ENCODE measurements at regions not wholly inside any gene's neighbourhood (a gene's known extent, or its start where the extent isn't known, plus 50 kb on each side); places are given as distances from the start of the nearest gene placed in this dataset.
"Not testable (repeated sequence)": the region's sequence is repeated elsewhere in the genome, so short reads cannot be mapped to it uniquely, and the experiment has no call there.

DNA sequence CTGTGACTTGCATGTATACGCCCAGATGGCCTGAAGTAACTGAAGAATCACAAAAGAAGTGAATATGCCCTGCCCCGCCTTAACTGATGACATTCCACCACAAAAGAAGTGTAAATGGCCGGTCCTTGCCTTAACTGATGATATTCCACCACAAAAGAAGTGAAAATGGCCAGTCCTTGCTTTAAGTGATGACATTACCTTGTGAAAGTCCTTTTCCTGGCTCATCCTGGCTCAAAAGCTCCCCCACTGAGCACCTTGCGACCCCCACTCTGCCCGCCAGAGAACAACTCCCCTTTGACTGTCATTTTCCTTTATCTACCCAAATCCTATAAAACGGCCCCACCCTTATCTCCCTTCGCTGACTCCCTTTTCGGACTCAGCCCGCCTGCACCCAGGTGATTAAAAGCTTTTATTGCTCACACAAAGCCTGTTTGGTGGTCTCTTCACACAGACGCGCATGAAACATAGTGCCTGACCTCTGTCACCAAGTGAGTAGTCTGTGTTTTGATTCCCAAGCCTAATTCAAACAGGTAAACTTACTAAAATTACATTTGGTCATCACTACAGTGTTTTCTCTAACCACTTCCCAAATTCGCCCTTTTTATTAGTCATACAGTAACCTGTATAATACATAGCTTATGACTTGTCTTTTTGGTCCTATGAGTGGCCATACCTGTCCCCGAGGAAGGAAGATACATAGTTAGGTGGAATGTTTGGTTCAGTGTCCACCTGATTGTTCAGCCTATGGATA, 140.7 kb upstream of the PROK2 start:
- DNase-seq, result not testable (repeated sequence)

DNA sequence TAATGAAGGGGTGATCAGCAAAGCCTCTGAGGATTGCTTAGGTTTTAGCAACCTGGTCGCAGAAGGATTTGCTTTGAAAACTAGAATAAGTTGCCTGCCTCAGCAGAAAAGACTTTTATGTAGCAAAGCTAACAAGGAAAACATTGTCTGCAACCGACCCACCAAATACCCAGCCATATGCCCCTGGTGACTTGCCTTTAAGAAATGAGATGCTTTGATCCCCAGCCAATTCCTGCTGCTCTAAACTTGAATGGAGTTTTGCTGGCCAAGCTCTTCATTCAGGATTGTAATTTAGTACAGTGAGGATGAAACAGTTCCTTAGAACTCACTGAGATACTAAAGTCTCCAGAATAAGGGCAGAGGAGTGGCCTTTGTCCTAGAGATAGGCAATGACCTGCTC, 139.8 kb upstream of the PROK2 start:
- no peak for DNase-seq
- Mint-ChIP-seq H3K4me3 (no peak overlapping the region), H3K36me3 (ENCODE audit: insufficient read depth) (no peaks in the 10 kb centered on the region), H3K9me3 (no peaks in the 10 kb centered on the region), H3K27me3 (ENCODE audit: low read depth) (peaks cover 7% of the 10 kb centered on the region), H3K4me1 (ENCODE audit: low read depth) (no peaks in the 10 kb centered on the region)
- no peak for ATAC-seq

More for the DNA sequence above, 140.7 kb upstream of the PROK2 start:
- ATAC-seq; H3K4me1 Mint-ChIP-seq (ENCODE audit: low read depth); H3K4me3 Mint-ChIP-seq; H3K9me3 Mint-ChIP-seq; H3K27me3 Mint-ChIP-seq (ENCODE audit: low read depth); H3K36me3 Mint-ChIP-seq (ENCODE audit: insufficient read depth): not testable (repeated sequence)

DNA sequence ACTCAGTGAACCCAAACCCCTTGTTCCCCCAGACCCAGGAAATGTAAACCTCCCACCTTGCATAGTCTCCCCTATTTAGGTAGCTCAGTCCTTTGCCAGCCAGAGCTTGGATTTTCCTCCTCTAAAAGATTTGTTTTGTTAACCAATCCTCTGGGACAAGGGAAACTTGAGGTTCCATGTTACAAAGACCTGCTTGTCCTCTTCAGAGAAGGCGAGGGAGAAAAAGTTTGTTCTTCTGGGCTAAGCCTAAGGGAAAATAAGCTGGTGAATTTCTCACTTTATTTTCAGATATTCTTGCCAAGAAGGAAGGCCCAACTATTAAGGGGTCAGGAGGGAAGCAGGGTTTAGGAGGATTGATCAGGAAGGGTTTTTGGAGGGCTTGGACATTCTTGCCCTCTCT, 136.1 kb upstream of the PROK2 start:
- H3K36me3 Mint-ChIP-seq (ENCODE audit: insufficient read depth), result no peaks in the 10 kb centered on the region
- peaks cover 11% of the 10 kb centered on the region for H3K27me3 Mint-ChIP-seq (ENCODE audit: low read depth)
- ATAC-seq (no peak), DNase-seq (no peak)
- no peak overlapping the region for H3K4me3 Mint-ChIP-seq
- no peaks in the 10 kb centered on the region for H3K4me1 Mint-ChIP-seq (ENCODE audit: low read depth)
- no peaks in the 10 kb centered on the region for H3K9me3 Mint-ChIP-seq

DNA sequence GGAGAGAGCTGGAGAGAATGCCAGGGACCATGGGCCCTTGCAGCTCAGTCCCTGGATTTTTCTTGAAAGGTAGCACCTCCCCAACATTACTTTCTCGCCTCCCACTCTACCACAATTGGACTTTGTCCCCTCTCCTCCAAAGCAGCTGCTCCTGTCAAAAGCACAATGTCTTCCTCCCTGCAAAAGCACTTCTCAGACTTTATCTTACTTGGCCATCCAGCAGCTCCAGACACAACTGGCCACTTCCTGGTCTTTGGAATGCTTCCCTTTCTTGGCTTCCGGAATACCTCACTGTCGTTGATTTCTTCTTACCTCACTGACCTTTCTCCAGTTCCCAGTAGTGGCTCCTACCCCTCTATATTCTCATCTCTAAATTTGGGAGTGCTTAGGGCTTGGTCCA, 134.6 kb upstream of the PROK2 start:
- Mint-ChIP-seq H3K4me3 (no peak overlapping the region), H3K9me3 (no peaks in the 10 kb centered on the region), H3K4me1 (ENCODE audit: low read depth) (no peaks in the 10 kb centered on the region), H3K36me3 (ENCODE audit: insufficient read depth) (no peaks in the 10 kb centered on the region), H3K27me3 (ENCODE audit: low read depth) (peaks cover 8% of the 10 kb centered on the region)
- DNase-seq (no peak), ATAC-seq (no peak)

GRCh38 chr3:71917545-71917944, 132.6 kb upstream of the PROK2 start:
- H3K4me1 Mint-ChIP-seq (ENCODE audit: low read depth), result no peaks in the 10 kb centered on the region
- peaks cover 8% of the 10 kb centered on the region for H3K27me3 Mint-ChIP-seq (ENCODE audit: low read depth)
- H3K9me3 Mint-ChIP-seq, result no peaks in the 10 kb centered on the region

GRCh38 chr3:71916747-71917369, 131.9 kb upstream of the PROK2 start:
- Mint-ChIP-seq H3K9me3 (no peaks in the 10 kb centered on the region), H3K36me3 (ENCODE audit: insufficient read depth) (no peaks in the 10 kb centered on the region)

More at GRCh38 chr3:71917545-71917944, 132.6 kb upstream of the PROK2 start:
- Mint-ChIP-seq H3K36me3 (ENCODE audit: insufficient read depth) (no peaks in the 10 kb centered on the region), H3K4me3 (no peak overlapping the region)
- DNase-seq, result no peak
- no peak for ATAC-seq

DNA sequence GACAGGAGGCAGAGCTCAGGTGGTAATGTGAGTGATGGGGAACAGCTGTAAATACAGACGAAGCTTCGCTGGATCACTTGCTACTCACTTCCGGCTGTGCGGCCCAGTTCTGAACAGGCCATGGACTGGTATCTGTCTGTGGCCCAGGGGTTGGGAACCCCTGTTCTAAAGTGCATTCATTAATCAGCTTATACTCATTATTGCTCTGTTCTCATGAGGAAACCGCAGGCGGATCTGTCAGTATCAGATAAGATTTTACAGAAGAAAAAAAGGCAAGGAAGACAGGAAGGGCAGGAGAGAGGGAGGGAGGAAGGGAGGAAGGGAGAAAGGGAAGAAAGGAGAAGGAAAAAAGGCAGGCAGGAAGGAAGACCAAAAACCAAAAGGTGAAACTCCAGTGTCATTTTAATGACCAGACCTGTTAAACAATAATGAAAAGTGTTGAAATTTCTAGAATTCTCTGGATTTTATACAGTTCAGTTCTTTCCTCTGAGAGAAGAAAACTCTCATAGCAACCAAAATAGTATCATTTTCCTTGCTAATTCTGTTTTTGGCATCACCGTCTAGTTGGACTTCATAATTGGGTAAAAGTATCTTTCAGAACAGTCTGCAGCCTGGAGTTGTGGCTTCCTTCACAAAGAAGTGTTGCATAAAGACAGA, 128.0 kb upstream of the PROK2 start:
- no peak for DNase-seq
- Mint-ChIP-seq H3K4me1 (ENCODE audit: low read depth) (no peaks in the 10 kb centered on the region), H3K27me3 (ENCODE audit: low read depth) (peaks cover 10% of the 10 kb centered on the region), H3K9me3 (no peaks in the 10 kb centered on the region), H3K36me3 (ENCODE audit: insufficient read depth) (no peaks in the 10 kb centered on the region), H3K4me3 (no peak overlapping the region)
- ATAC-seq, result no peak

More at GRCh38 chr3:71916747-71917369, 131.9 kb upstream of the PROK2 start:
- ATAC-seq (no peak), DNase-seq (no peak)
- Mint-ChIP-seq H3K4me1 (ENCODE audit: low read depth) (no peaks in the 10 kb centered on the region), H3K27me3 (ENCODE audit: low read depth) (peaks cover 8% of the 10 kb centered on the region), H3K4me3 (no peak overlapping the region)

DNA sequence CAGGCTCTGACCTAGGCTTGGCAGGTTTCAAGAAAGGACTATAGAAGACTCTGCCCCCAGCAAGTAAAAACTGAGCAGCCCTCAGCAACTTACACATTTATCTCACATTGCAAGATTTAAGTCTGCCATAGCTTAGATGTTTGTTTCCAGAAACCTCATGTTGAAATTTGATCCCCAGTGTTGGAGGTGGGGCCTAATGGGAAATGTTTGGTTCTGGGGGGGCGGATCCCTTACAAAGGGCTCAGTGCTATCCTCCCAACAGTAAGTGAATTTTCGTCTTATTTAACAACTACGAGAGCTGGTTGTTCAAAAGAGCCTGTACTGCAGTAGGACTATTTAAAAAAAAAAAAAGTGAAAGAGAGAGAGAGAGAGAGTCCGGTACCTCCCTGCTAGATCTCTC, 125.2 kb upstream of the PROK2 start:
- H3K4me1 Mint-ChIP-seq (ENCODE audit: low read depth), result peaks cover under 1% of the 10 kb centered on the region
- no peak overlapping the region for H3K4me3 Mint-ChIP-seq
- H3K36me3 Mint-ChIP-seq (ENCODE audit: insufficient read depth), result no peaks in the 10 kb centered on the region
- DNase-seq, result no peak
- no peak for ATAC-seq
- H3K9me3 Mint-ChIP-seq, result no peaks in the 10 kb centered on the region
- H3K27me3 Mint-ChIP-seq (ENCODE audit: low read depth), result peaks cover 17% of the 10 kb centered on the region

- Mint-ChIP-seq H3K9me3 (no peaks in the 10 kb centered on the region), H3K36me3 (ENCODE audit: insufficient read depth) (no peaks in the 10 kb centered on the region), H3K4me1 (ENCODE audit: low read depth) (peaks cover 3% of the 10 kb centered on the region), H3K27me3 (ENCODE audit: low read depth) (peaks cover 17% of the 10 kb centered on the region), H3K4me3 (no peak overlapping the region)
- no peak for ATAC-seq
- DNase-seq, result no peak
These were observed 123.0 kb upstream of the PROK2 start for GRCh38 chr3:71907996-71908395.

DNA sequence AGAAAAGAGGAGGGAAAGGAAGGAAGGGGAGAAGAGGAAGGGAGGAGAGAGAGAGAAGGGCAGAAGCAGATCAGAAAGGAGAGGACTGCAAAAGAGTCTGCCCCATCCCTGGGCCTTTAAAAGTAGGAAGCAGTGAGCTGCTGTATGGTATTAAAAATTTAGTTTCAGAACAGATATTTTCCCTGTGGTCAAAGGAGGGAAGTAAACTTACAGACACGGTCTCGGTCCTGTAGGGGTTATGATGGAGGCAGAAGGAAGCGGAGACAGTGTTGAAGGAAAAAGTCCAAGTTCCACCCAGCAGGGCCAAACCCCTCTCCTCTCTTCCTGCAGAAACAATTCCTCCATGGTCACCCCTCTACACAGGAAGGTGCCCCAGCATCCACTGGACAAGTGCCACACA, 122.0 kb upstream of the PROK2 start:
- Mint-ChIP-seq H3K27me3 (ENCODE audit: low read depth) (peaks cover 21% of the 10 kb centered on the region), H3K9me3 (no peaks in the 10 kb centered on the region), H3K36me3 (ENCODE audit: insufficient read depth) (no peaks in the 10 kb centered on the region), H3K4me1 (ENCODE audit: low read depth) (peaks cover 3% of the 10 kb centered on the region), H3K4me3 (no peak overlapping the region)
- ATAC-seq, result no peak
- no peak for DNase-seq

- ATAC-seq (no peak), DNase-seq (no peak)
- H3K9me3 Mint-ChIP-seq, result no peaks in the 10 kb centered on the region
- peaks cover 23% of the 10 kb centered on the region for H3K27me3 Mint-ChIP-seq (ENCODE audit: low read depth)
- H3K4me1 Mint-ChIP-seq (ENCODE audit: low read depth), result peaks cover 3% of the 10 kb centered on the region
- H3K4me3 Mint-ChIP-seq, result no peak overlapping the region
- H3K36me3 Mint-ChIP-seq (ENCODE audit: insufficient read depth), result no peaks in the 10 kb centered on the region
These were observed 120.5 kb upstream of the PROK2 start for GRCh38 chr3:71905426-71905825.

DNA sequence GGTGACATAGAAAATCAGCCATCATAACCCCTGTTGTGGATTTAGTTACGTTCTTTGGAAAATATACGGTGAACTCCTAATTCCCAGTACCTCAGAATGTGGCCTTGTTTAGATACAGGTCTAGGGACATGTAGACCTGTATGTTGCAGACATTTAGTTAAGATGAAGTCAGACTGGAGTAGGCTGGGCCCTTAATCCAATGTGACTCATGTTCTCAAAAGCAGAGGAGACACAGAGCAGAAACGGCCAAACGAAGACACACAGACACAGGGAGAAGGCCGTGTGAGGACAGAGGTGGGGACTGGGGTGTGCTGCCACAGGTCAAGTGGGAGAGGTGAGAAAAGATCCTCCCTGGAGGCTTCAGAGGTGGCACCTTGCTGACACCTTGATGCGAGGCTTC, 119.0 kb upstream of the PROK2 start:
- no peaks in the 10 kb centered on the region for H3K36me3 Mint-ChIP-seq (ENCODE audit: insufficient read depth)
- ATAC-seq, result no peak
- H3K27me3 Mint-ChIP-seq (ENCODE audit: low read depth), result peaks cover 22% of the 10 kb centered on the region
- H3K9me3 Mint-ChIP-seq, result no peaks in the 10 kb centered on the region
- H3K4me1 Mint-ChIP-seq (ENCODE audit: low read depth), result peaks cover 3% of the 10 kb centered on the region
- H3K4me3 Mint-ChIP-seq, result no peak overlapping the region
- no peak for DNase-seq

- H3K9me3 Mint-ChIP-seq, result no peaks in the 10 kb centered on the region
- no peak overlapping the region for H3K4me3 Mint-ChIP-seq
These were observed 118.2 kb upstream of the PROK2 start for GRCh38 chr3:71903112-71903495.

GRCh38 chr3:71902258-71903111, 117.5 kb upstream of the PROK2 start:
- no peaks in the 10 kb centered on the region for H3K9me3 Mint-ChIP-seq

More at GRCh38 chr3:71903112-71903495, 118.2 kb upstream of the PROK2 start:
- Mint-ChIP-seq H3K4me1 (ENCODE audit: low read depth) (peaks cover 3% of the 10 kb centered on the region), H3K36me3 (ENCODE audit: insufficient read depth) (no peaks in the 10 kb centered on the region), H3K27me3 (ENCODE audit: low read depth) (peaks cover 15% of the 10 kb centered on the region)
- DNase-seq (no peak), ATAC-seq (no peak)

More at GRCh38 chr3:71902258-71903111, 117.5 kb upstream of the PROK2 start:
- H3K4me1 Mint-ChIP-seq (ENCODE audit: low read depth), result peaks cover 3% of the 10 kb centered on the region
- H3K27me3 Mint-ChIP-seq (ENCODE audit: low read depth), result peaks cover 18% of the 10 kb centered on the region
- H3K4me3 Mint-ChIP-seq, result no peak overlapping the region
- DNase-seq (no peak), ATAC-seq (no peak)
- H3K36me3 Mint-ChIP-seq (ENCODE audit: insufficient read depth), result no peaks in the 10 kb centered on the region

Measured in activated T-cell treated with anti-CD3 and anti-CD28 coated beads, Interleukin-2, amount 50 U/mL, for 4 hours (primary cell).